Large intestine (tissue), 3 donors: ENCODE measurements at regions not wholly inside any gene's neighbourhood (a gene's known extent, or its start where the extent isn't known, plus 50 kb on each side); places are given as distances from the start of the nearest gene placed in this dataset.

Experiments
- DNase-seq, 2 donors: peaks; one replicate each; pipeline versions ENCODE4 v3.0.0 to v3.0.0-alpha.2; 2013
- H3K27ac ChIP-seq: one replicate; pipeline ENCODE4 v1.5.1; 2013; ENCODE audit warnings: low read length
- H3K27me3 ChIP-seq: 2 replicates; pipeline ENCODE4 v1.6.1; 2013; ENCODE audit warnings: low read length; ENCODE audit not compliant: control insufficient read depth, insufficient read depth
- H3K36me3 ChIP-seq: 2 replicates; pipeline ENCODE4 v1.6.1; 2013; ENCODE audit warnings: low read length; ENCODE audit not compliant: control insufficient read depth, insufficient read depth
- H3K4me1 ChIP-seq: one replicate; pipeline ENCODE4 v1.6.1; 2013; ENCODE audit warnings: low read length; ENCODE audit not compliant: control insufficient read depth, insufficient read depth
- H3K4me3 ChIP-seq: one replicate; pipeline ENCODE4 v1.5.1; 2013; ENCODE audit warnings: low read length
- H3K9me3 ChIP-seq: one replicate; pipeline ENCODE4 v1.6.1; 2013; ENCODE audit warnings: mild to moderate bottlenecking, low read depth, low read length, moderate library complexity; ENCODE audit not compliant: control insufficient read depth
- WGBS: methylation state at CpG from one replicate; pipeline ENCODE4 v1.1.5; 2013; ENCODE audit warnings: low lambda C conversion rate; ENCODE audit not compliant: insufficient coverage; 5-methylcytosine and 5-hydroxymethylcytosine counted together

- WGBS = 69% methylated on average over 3 of the region's 5 CpGs
- Histone ChIP-seq H3K4me3 (no peak overlapping the region), H3K9me3 (no peaks in the 10 kb centered on the region), H3K27me3 (no peaks in the 10 kb centered on the region), H3K4me1 (no peaks in the 10 kb centered on the region), H3K27ac (no peak overlapping the region), H3K36me3 (no peaks in the 10 kb centered on the region)
- DNase-seq = no peak
These were observed 159.1 kb downstream of the HS3ST3B1 start for GRCh38 chr17:14459955-14460354.

GRCh38 chr17:14458724-14459123 lies 157.8 kb downstream of the HS3ST3B1 start:
- Histone ChIP-seq H3K4me1 (no peaks in the 10 kb centered on the region), H3K27me3 (no peaks in the 10 kb centered on the region), H3K9me3 (no peaks in the 10 kb centered on the region), H3K27ac (no peak overlapping the region), H3K4me3 (no peak overlapping the region), H3K36me3 (no peaks in the 10 kb centered on the region)
- WGBS = 100% methylated on average over 1 of the region's 3 CpGs
- DNase-seq = no peak

DNA sequence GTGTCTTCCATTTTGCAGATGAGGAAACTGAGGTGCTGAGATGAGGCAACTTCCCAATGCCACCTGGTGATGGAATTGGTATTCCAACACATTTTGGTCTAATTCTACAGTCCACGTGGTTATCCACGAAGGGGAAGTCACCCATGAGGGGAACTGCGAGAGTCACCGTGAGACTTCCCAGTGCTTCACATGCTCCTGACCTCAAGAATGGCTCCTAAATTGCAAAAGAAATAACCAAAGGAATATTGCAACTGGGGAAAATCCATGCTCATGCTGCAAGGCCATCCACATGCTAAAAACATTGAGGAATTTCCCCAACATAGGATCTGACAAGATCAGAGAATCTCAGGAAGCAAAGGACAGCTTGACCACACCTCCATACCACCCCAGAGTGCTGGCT lies 153.9 kb downstream of the HS3ST3B1 start:
- WGBS = no CpG with 5 or more reads among the region's 4 CpGs
- H3K36me3 ChIP-seq = no peaks in the 10 kb centered on the region
- DNase-seq = no peak

GRCh38 chr17:14452856-14453255 lies 152.0 kb downstream of the HS3ST3B1 start:
- H3K27me3 ChIP-seq = no peaks in the 10 kb centered on the region

More for the DNA sequence above, 153.9 kb downstream of the HS3ST3B1 start:
- no peak overlapping the region for H3K27ac ChIP-seq
- no peaks in the 10 kb centered on the region for H3K9me3 ChIP-seq
- no peaks in the 10 kb centered on the region for H3K27me3 ChIP-seq
- H3K4me3 ChIP-seq = no peak overlapping the region
- no peaks in the 10 kb centered on the region for H3K4me1 ChIP-seq

DNA sequence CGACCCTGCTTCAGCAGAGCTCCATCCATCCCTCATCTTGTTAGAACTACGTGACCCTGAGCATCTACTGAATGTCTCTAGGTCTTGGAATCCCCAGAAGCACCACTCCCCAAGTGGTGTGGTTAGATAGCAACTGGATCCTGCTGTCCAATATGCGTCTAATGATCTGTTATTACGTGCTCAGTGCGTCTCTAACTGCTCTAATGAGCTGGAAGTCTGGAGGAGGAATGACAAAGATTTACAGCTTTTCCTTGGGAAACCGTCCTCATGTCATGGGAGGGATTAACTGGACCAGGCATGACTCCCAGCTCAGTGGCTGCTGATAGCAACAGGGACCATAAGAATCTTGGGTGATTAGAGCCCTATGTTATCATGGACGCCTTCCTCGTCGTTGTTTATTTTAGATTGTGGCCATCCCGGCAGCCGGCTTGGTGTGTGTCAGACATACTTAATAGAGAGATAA lies 150.9 kb downstream of the HS3ST3B1 start:
- no peak overlapping the region for H3K27ac ChIP-seq
- no peak overlapping the region for H3K4me3 ChIP-seq
- H3K27me3 ChIP-seq = no peaks in the 10 kb centered on the region
- H3K9me3 ChIP-seq = no peaks in the 10 kb centered on the region
- DNase-seq = no peak
- WGBS = no CpG with 5 or more reads among the region's 11 CpGs
- no peaks in the 10 kb centered on the region for H3K36me3 ChIP-seq
- no peaks in the 10 kb centered on the region for H3K4me1 ChIP-seq

More at GRCh38 chr17:14452856-14453255, 152.0 kb downstream of the HS3ST3B1 start:
- no peaks in the 10 kb centered on the region for H3K36me3 ChIP-seq
- DNase-seq = no peak
- no peaks in the 10 kb centered on the region for H3K9me3 ChIP-seq
- no peaks in the 10 kb centered on the region for H3K4me1 ChIP-seq
- WGBS = 100% methylated on average over 1 of the region's 1 CpG
- no peak overlapping the region for H3K27ac ChIP-seq
- no peak overlapping the region for H3K4me3 ChIP-seq

GRCh38 chr17:14448818-14449217 lies 147.9 kb downstream of the HS3ST3B1 start:
- DNase-seq = peak; percentile 8 to 30
- H3K9me3 ChIP-seq = no peaks in the 10 kb centered on the region
- H3K4me3 ChIP-seq = no peak overlapping the region
- H3K27ac ChIP-seq = no peak overlapping the region
- H3K4me1 ChIP-seq = no peaks in the 10 kb centered on the region
- no peaks in the 10 kb centered on the region for H3K36me3 ChIP-seq
- no peaks in the 10 kb centered on the region for H3K27me3 ChIP-seq
- no CpG with 5 or more reads among the region's 2 CpGs for WGBS

DNA sequence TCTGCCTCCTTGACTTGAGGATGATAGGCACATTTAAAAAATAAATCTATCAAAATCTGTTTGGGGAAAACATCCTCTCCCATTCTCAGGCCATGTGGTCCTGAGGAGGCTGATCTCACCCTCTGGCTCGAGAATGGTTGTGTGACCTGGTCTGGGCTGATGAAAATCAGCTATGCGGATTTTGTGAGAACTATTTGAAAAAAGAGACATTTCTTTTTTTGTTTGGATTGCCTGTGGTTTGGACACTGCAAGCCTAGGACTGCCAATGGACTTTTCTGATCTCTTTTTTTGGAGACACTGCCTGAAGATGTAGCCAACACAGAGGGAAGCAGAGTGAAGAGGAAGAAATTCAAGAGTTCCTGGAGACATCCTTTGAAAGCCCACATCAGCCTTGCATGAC lies 145.9 kb downstream of the HS3ST3B1 start:
- Histone ChIP-seq H3K27ac (no peak overlapping the region), H3K9me3 (no peaks in the 10 kb centered on the region), H3K4me3 (no peak overlapping the region), H3K4me1 (no peaks in the 10 kb centered on the region), H3K27me3 (no peaks in the 10 kb centered on the region), H3K36me3 (no peaks in the 10 kb centered on the region)
- no CpG with 5 or more reads among the region's 2 CpGs for WGBS
- no peak for DNase-seq

DNA sequence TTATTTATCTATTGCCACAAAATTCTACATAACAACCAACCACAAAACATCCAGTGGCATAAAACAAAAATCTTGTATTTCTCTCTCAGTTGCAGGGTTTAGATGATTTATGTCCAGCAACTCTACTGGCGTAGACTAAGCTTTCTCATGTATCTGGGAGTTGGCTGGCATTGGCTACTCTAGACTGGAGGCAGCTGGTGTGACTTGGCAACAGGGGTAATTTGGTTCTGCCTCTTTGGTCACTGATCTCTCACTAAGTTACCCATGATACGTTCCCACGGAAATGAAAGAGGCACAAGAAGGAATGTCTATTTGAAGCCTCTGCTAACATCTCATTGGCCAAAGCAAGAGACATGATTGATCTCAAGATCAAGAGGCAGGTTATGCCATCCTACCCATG lies 144.0 kb downstream of the HS3ST3B1 start:
- Histone ChIP-seq H3K9me3 (no peaks in the 10 kb centered on the region), H3K27me3 (no peaks in the 10 kb centered on the region), H3K4me3 (no peak overlapping the region), H3K4me1 (no peaks in the 10 kb centered on the region), H3K27ac (no peak overlapping the region), H3K36me3 (no peaks in the 10 kb centered on the region)
- DNase-seq = no peak
- no CpG with 5 or more reads among the region's 3 CpGs for WGBS

- H3K27ac ChIP-seq = no peak overlapping the region
- no peaks in the 10 kb centered on the region for H3K27me3 ChIP-seq
- DNase-seq = no peak
- WGBS = 66% methylated on average over 3 of the region's 4 CpGs
- H3K36me3 ChIP-seq = no peaks in the 10 kb centered on the region
- no peaks in the 10 kb centered on the region for H3K4me1 ChIP-seq
- no peak overlapping the region for H3K4me3 ChIP-seq
- H3K9me3 ChIP-seq = no peaks in the 10 kb centered on the region
These were observed 142.1 kb downstream of the HS3ST3B1 start for GRCh38 chr17:14442798-14443528.

DNA sequence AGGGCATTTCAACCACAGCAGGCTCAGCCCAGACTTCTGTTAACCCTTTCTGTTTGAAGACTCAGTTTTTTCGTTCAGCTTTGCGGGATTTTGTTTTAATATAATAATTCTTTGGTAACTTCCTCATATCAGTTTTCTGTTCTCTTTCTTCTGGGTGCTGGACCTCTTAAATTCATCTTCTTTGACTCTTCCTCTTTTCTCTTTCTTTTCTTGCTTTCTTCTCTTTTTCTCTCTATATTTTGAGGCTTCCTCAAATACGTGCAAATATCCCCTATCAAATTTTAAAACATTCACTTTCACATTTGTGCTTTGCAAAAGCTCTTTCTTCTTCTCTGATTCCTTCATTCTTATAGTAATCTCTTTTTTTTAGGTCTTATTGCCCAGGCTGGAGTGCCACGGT lies 136.3 kb downstream of the HS3ST3B1 start:
- DNase-seq = no peak
- Histone ChIP-seq H3K36me3 (no peaks in the 10 kb centered on the region), H3K4me1 (no peaks in the 10 kb centered on the region), H3K9me3 (no peaks in the 10 kb centered on the region), H3K27me3 (no peaks in the 10 kb centered on the region), H3K27ac (no peak overlapping the region), H3K4me3 (no peak overlapping the region)
- 89% methylated on average over 4 of the region's 4 CpGs for WGBS

DNA sequence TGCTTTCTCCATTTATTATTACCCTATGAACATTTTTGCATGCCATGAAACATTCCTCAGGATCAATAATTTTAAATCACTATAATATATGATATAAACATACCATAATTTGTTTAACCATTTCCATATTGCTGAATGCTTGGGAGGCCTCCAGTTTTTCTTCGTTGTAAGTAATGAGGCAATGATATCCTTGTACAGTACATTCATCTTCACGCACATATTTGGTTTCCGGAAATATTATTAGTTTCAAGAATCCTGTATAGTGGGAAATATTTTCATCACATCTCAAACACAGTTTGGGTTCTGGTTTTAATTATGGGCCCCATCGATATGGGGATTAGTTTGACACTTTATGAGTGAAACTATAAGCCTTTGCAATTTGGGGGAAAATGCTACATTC lies 135.4 kb downstream of the HS3ST3B1 start:
- Histone ChIP-seq H3K4me1 (no peaks in the 10 kb centered on the region), H3K9me3 (no peaks in the 10 kb centered on the region), H3K36me3 (no peaks in the 10 kb centered on the region), H3K27ac (no peak overlapping the region), H3K27me3 (no peaks in the 10 kb centered on the region), H3K4me3 (no peak overlapping the region)
- DNase-seq = no peak
- 94% methylated on average over 3 of the region's 4 CpGs for WGBS
